H9 (cell line): ENCODE measurements at regions not wholly inside any gene's neighbourhood (a gene's known extent, or its start where the extent isn't known, plus 50 kb on each side); places are given as distances from the start of the nearest gene placed in this dataset.

Source experiments
- DNase-seq: peaks from one replicate; pipeline ENCODE4 v3.0.0-alpha.2; 2017
- H2AFZ ChIP-seq: one replicate; pipeline ENCODE4 v1.6.1; 2013; ENCODE audit warnings: mild to moderate bottlenecking, low read length, control low read depth, moderate library complexity
- H2AK5ac ChIP-seq: 2 replicates; pipeline ENCODE4 v1.6.1; 2013; ENCODE audit warnings: low read length, control low read depth, mixed read lengths; ENCODE audit not compliant: insufficient read length
- H2BK120ac ChIP-seq: one replicate; pipeline ENCODE4 v1.6.1; 2013; ENCODE audit warnings: low read depth, mild to moderate bottlenecking, low read length, control low read depth, inconsistent platforms; ENCODE audit not compliant: poor library complexity, severe bottlenecking
- H2BK12ac ChIP-seq: 2 replicates; pipeline ENCODE4 v1.6.1; 2013; ENCODE audit warnings: low read length, control low read depth, mixed read lengths, low read depth; ENCODE audit not compliant: insufficient read length
- H2BK15ac ChIP-seq: 2 replicates; pipeline ENCODE4 v1.6.1; 2013; ENCODE audit warnings: low read depth, low read length, control low read depth
- H2BK20ac ChIP-seq: one replicate; pipeline ENCODE4 v1.6.1; 2013; ENCODE audit warnings: low read depth, mild to moderate bottlenecking, low read length, control low read depth, inconsistent platforms; ENCODE audit not compliant: poor library complexity, severe bottlenecking
- H2BK5ac ChIP-seq: 2 replicates; pipeline ENCODE4 v1.6.1; 2013; ENCODE audit warnings: low read length, control low read depth, mixed read lengths; ENCODE audit not compliant: insufficient read length
- H3K14ac ChIP-seq: 2 replicates; pipeline ENCODE4 v1.6.1; 2013; ENCODE audit warnings: low read length, control low read depth; ENCODE audit not compliant: insufficient read depth
- H3K18ac ChIP-seq: 2 replicates; pipeline ENCODE4 v1.6.1; 2013; ENCODE audit warnings: low read depth, mild to moderate bottlenecking, mixed read lengths, low read length, control low read depth; ENCODE audit not compliant: insufficient read length
- H3K23ac ChIP-seq: 2 replicates; pipeline ENCODE4 v1.6.1; 2013; ENCODE audit warnings: low read length, control low read depth, mixed read lengths, low read depth; ENCODE audit not compliant: insufficient read length
- H3K23me2 ChIP-seq: 2 replicates; pipeline ENCODE4 v1.6.1; 2013; ENCODE audit warnings: low read depth, mild to moderate bottlenecking, mixed read lengths, low read length, control low read depth; ENCODE audit not compliant: insufficient read length, poor library complexity, severe bottlenecking
- H3K27ac ChIP-seq: 2 replicates; pipeline ENCODE4 v1.5.1; 2013; ENCODE audit warnings: low read length, control low read depth, mixed read lengths, low read depth; ENCODE audit not compliant: insufficient read length
- H3K27me3 ChIP-seq: 2 replicates; pipeline ENCODE4 v1.6.1; 2013; ENCODE audit warnings: low read length, control low read depth, inconsistent platforms; ENCODE audit not compliant: insufficient read depth
- H3K4ac ChIP-seq: 2 replicates; pipeline ENCODE4 v1.6.1; 2013; ENCODE audit warnings: low read depth, mild to moderate bottlenecking, control low read depth, inconsistent platforms, low read length, moderate library complexity
- H3K4me1 ChIP-seq: 2 replicates; pipeline ENCODE4 v1.6.1; 2013; ENCODE audit warnings: low read length, control low read depth, inconsistent platforms; ENCODE audit not compliant: insufficient read depth
- H3K4me2 ChIP-seq: 2 replicates; pipeline ENCODE4 v1.6.1; 2013; ENCODE audit warnings: low read length, control low read depth, mixed read lengths; ENCODE audit not compliant: insufficient read length, insufficient read depth
- H3K56ac ChIP-seq: 2 replicates; pipeline ENCODE4 v1.6.1; 2013; ENCODE audit warnings: low read depth, mild to moderate bottlenecking, mixed read lengths, low read length, control low read depth; ENCODE audit not compliant: insufficient read length
- H3K79me1 ChIP-seq: 2 replicates; pipeline ENCODE4 v1.6.1; 2013; ENCODE audit warnings: low read depth, mild to moderate bottlenecking, moderate library complexity, low read length, control low read depth, inconsistent platforms; ENCODE audit not compliant: insufficient read depth, poor library complexity, severe bottlenecking
- H3K79me2 ChIP-seq: 2 replicates; pipeline ENCODE4 v1.6.1; 2013; ENCODE audit warnings: low read length, control low read depth, inconsistent platforms; ENCODE audit not compliant: insufficient read depth
- H3K9ac ChIP-seq: 2 replicates; pipeline ENCODE4 v1.6.1; 2013; ENCODE audit warnings: low read length, control low read depth, mixed read lengths; ENCODE audit not compliant: insufficient read length; ENCODE audit errors: extremely low read depth
- H3K9me3 ChIP-seq: one replicate; pipeline ENCODE4 v1.6.1; 2013; ENCODE audit warnings: low read depth, low read length, inconsistent platforms; ENCODE audit not compliant: control insufficient read depth
- H3T11ph ChIP-seq: one replicate; pipeline ENCODE4 v1.6.1; 2013; ENCODE audit warnings: mild to moderate bottlenecking, low read length, control low read depth, inconsistent platforms
- H4K20me1 ChIP-seq: one replicate; pipeline ENCODE4 v1.6.1; 2013; ENCODE audit not compliant: control insufficient read depth, insufficient read length, insufficient read depth
- H4K5ac ChIP-seq: 2 replicates; pipeline ENCODE4 v1.6.1; 2013; ENCODE audit warnings: low read depth, mild to moderate bottlenecking, mixed read lengths, low read length, control low read depth; ENCODE audit not compliant: insufficient read length
- H4K8ac ChIP-seq: replicated peaks from 2 replicates; pipeline ENCODE4 v1.6.1; 2013; ENCODE audit warnings: low read length, control low read depth, mixed read lengths, low read depth; ENCODE audit not compliant: insufficient read length
- H4K91ac ChIP-seq: 2 replicates; pipeline ENCODE4 v1.6.1; 2013; ENCODE audit warnings: low read depth, mild to moderate bottlenecking, moderate library complexity, mixed read lengths, low read length, control low read depth; ENCODE audit not compliant: insufficient read length
- H3K27ac Mint-ChIP-seq, 3 experiments: 2 replicates in 2 of 3; 3 replicates in 1 of 3; pipeline ENCODE4 v1.8.0; 2020 to 2021; ENCODE audit warnings: mixed read lengths in 3 of 3, mild to moderate bottlenecking in 1 of 3, moderate library complexity in 1 of 3
- H3K27me3 Mint-ChIP-seq: 2 replicates; pipeline ENCODE4 v1.8.0; 2021; ENCODE audit warnings: low read depth, mild to moderate bottlenecking, moderate library complexity, mixed read lengths
- H3K36me3 Mint-ChIP-seq, 3 experiments: 2 replicates in 2 of 3; 3 replicates in 1 of 3; pipeline ENCODE4 v1.8.0; 2020 to 2021; ENCODE audit warnings: low read depth in 3 of 3, mixed read lengths in 3 of 3; ENCODE audit not compliant: insufficient read depth in 1 of 3
- H3K4me1 Mint-ChIP-seq, 2 experiments: 2 replicates each; pipeline ENCODE4 v1.8.0; 2020; ENCODE audit warnings: mixed read lengths in 2 of 2
- H3K4me3 Mint-ChIP-seq, 2 experiments: 2 replicates in 1 of 2; 3 replicates in 1 of 2; pipeline ENCODE4 v1.8.0; 2020 to 2021; ENCODE audit warnings: mild to moderate bottlenecking in 2 of 2, mixed read lengths in 2 of 2, moderate library complexity in 1 of 2
- H3K9me3 Mint-ChIP-seq, 2 experiments: 2 replicates in 1 of 2; 3 replicates in 1 of 2; pipeline ENCODE4 v1.8.0; 2020; ENCODE audit warnings: mild to moderate bottlenecking in 2 of 2, mixed read lengths in 2 of 2, moderate library complexity in 1 of 2
- WGBS: extraction: QIAGEN DNeasy Blood & Tissue Kit; methylation state at CpG from one replicate; pipeline ENCODE4 v1.1.7; 2013; ENCODE audit warnings: missing lambda C conversion rate, low lambda C conversion rate, mixed read lengths; ENCODE audit not compliant: insufficient read length; ENCODE audit errors: extremely low coverage; 5-methylcytosine and 5-hydroxymethylcytosine counted together
- TF ChIP-seq, protein P1 (sequence below): fragments of 200-600 bp; sonication (generic); conservative IDR thresholded peaks from 3 replicates; pipeline ENCODE4 v1.8.0; 2021; ENCODE audit warnings: antibody characterized with exemption, mild to moderate bottlenecking

GRCh38 chr17:71769850-71770249, 351.0 kb upstream of the SOX9 start:
- Histone ChIP-seq H3K18ac (no peak overlapping the region), H3K27me3 (no peaks in the 10 kb centered on the region), H4K8ac (no peak overlapping the region), H3K14ac (no peak overlapping the region), H3K23me2 (no peaks in the 10 kb centered on the region), H3K9ac (no peak overlapping the region), H2AFZ (no peak overlapping the region), H3K4me1 (no peaks in the 10 kb centered on the region; the same call in 1 of the 2 replicates), H3K9me3 (no peaks in the 10 kb centered on the region), H4K20me1 (no peaks in the 10 kb centered on the region), H3K4ac (no peak overlapping the region), H2BK12ac (no peak overlapping the region), H2BK20ac (no peak overlapping the region), H3K79me2 (no peaks in the 10 kb centered on the region), H3K56ac (no peak overlapping the region), H4K5ac (no peak overlapping the region), H3K27ac (no peak overlapping the region), H2BK120ac (no peak overlapping the region), H2BK5ac (no peak overlapping the region), H3K4me2 (no peak overlapping the region), H3T11ph (no peak overlapping the region), H3K79me1 (no peaks in the 10 kb centered on the region), H4K91ac (no peak overlapping the region), H2BK15ac (no peak overlapping the region), H3K23ac (no peak overlapping the region), H2AK5ac (no peak overlapping the region)
- no CpG with 5 or more reads among the region's 2 CpGs for WGBS
- TF ChIP-seq, protein P1, sequence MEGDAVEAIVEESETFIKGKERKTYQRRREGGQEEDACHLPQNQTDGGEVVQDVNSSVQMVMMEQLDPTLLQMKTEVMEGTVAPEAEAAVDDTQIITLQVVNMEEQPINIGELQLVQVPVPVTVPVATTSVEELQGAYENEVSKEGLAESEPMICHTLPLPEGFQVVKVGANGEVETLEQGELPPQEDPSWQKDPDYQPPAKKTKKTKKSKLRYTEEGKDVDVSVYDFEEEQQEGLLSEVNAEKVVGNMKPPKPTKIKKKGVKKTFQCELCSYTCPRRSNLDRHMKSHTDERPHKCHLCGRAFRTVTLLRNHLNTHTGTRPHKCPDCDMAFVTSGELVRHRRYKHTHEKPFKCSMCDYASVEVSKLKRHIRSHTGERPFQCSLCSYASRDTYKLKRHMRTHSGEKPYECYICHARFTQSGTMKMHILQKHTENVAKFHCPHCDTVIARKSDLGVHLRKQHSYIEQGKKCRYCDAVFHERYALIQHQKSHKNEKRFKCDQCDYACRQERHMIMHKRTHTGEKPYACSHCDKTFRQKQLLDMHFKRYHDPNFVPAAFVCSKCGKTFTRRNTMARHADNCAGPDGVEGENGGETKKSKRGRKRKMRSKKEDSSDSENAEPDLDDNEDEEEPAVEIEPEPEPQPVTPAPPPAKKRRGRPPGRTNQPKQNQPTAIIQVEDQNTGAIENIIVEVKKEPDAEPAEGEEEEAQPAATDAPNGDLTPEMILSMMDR: no peak
- Mint-ChIP-seq H3K9me3 (0 out of 5 replicates have a peak, but pooled peaks cover 0 to 1% of the 10 kb centered on the region in 2 experiments), H3K36me3 (no peaks in the 10 kb centered on the region), H3K4me1 (0 out of 4 replicates have a peak, but pooled peaks cover 0 to 2% of the 10 kb centered on the region in 2 experiments), H3K4me3 (no peak overlapping the region), H3K27ac (no peak overlapping the region), H3K27me3 (no peaks in the 10 kb centered on the region)
- no peak for DNase-seq
